Hepatocyte (in vitro differentiated cells): ENCODE measurements at regions not wholly inside any gene's neighbourhood (a gene's known extent, or its start where the extent isn't known, plus 50 kb on each side); places are given as distances from the start of the nearest gene placed in this dataset.

ENCODE experiments used
- DNase-seq: peaks from one replicate; pipeline ENCODE4 v3.0.0-alpha.2; 2016; ENCODE audit warnings: low spot score
- H2AFZ ChIP-seq: fragments of 200-600 bp; sonication (generic); 2 replicates; pipeline ENCODE4 v1.6.0; 2016; ENCODE audit warnings: antibody characterized with exemption, mild to moderate bottlenecking
- H3K27ac ChIP-seq: fragments of 200-600 bp; sonication (generic); 2 replicates; pipeline ENCODE4 v1.5.1; 2016; ENCODE audit warnings: mild to moderate bottlenecking
- H3K27me3 ChIP-seq: fragments of 200-600 bp; sonication (generic); 2 replicates; pipeline ENCODE4 v1.6.1; 2016
- H3K36me3 ChIP-seq: fragments of 200-600 bp; sonication (generic); replicated peaks from 2 replicates; pipeline ENCODE4 v1.5.1; 2016; ENCODE audit warnings: low read depth; ENCODE audit not compliant: insufficient read depth
- H3K4me1 ChIP-seq: fragments of 200-600 bp; sonication (generic); 2 replicates; pipeline ENCODE4 v1.5.1; 2016; ENCODE audit warnings: mild to moderate bottlenecking, moderate library complexity; ENCODE audit not compliant: insufficient read depth
- H3K4me2 ChIP-seq: fragments of 200-600 bp; sonication (generic); 2 replicates; pipeline ENCODE4 v1.6.0; 2016
- H3K4me3 ChIP-seq: fragments of 200-600 bp; sonication (generic); 2 replicates; pipeline ENCODE4 v1.5.1; 2016; ENCODE audit warnings: mild to moderate bottlenecking
- H3K79me2 ChIP-seq: fragments of 200-600 bp; sonication (generic); 2 replicates; pipeline ENCODE4 v1.6.0; 2017; ENCODE audit warnings: mild to moderate bottlenecking
- H3K9me2 ChIP-seq: fragments of 200-600 bp; sonication (generic); replicated peaks from 2 replicates; pipeline ENCODE4 v1.6.0; 2017; ENCODE audit warnings: mild to moderate bottlenecking; ENCODE audit not compliant: insufficient read depth
- H3K9me3 ChIP-seq: fragments of 200-600 bp; sonication (generic); 2 replicates; pipeline ENCODE4 v1.5.1; 2016; ENCODE audit warnings: low read depth, mild to moderate bottlenecking
- H4K20me1 ChIP-seq: fragments of 200-600 bp; sonication (generic); 2 replicates; pipeline ENCODE4 v1.6.0; 2016; ENCODE audit warnings: mild to moderate bottlenecking; ENCODE audit not compliant: insufficient read depth, poor library complexity, severe bottlenecking
- EZH2 ChIP-seq: fragments of 200-600 bp; sonication (generic); IDR thresholded peaks from 2 replicates; pipeline ENCODE4 v1.6.1; 2016; ENCODE audit warnings: antibody characterized with exemption, mild to moderate bottlenecking, borderline replicate concordance
- EZH2phosphoT487 ChIP-seq: fragments of 200-600 bp; sonication (generic); IDR thresholded peaks from one replicate; pipeline ENCODE4 v1.6.1; 2018; ENCODE audit warnings: antibody characterized with exemption, mild to moderate bottlenecking, low read depth, moderate library complexity; ENCODE audit not compliant: unreplicated experiment, severe bottlenecking
- WGBS: methylation state at CpG from one replicate; pipeline ENCODE4 v1.1.6; 2016; ENCODE audit warnings: low lambda C conversion rate; ENCODE audit errors: missing lambda C conversion rate; 5-methylcytosine and 5-hydroxymethylcytosine counted together
- TF ChIP-seq, protein P1 (sequence below): fragments of 200-600 bp; sonication (generic); IDR thresholded peaks from 2 replicates; pipeline ENCODE4 v1.5.1; 2016; ENCODE audit warnings: antibody characterized with exemption, mild to moderate bottlenecking; ENCODE audit not compliant: poor library complexity

DNA sequence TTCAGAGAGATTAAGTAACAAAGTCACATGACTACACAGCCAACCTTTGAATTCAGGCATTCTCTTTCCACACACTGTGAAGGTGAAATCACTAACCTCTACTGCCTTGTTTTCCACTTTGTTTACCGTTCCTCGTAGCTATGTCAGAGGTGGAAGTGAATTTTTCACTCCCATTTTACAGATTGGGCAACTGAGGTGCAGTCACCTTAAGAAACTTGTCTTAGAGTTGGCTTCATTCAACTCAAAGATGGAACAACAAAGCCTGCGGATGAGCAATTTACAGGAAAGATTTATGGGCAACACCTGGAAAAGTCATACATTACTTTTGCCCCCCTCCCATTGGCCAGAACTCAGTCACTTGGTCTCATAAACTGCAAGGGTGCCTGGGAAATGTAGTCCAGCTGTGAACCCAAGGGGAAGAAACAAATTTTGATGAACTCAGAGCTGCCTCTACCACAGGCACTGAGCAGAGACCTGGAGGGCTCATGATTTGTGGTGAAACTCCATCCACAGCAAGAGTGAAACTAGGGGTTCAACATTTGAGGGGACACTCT lies 784.6 kb upstream of the EEF2KMT start:
- Histone ChIP-seq H3K27me3 (no peaks in the 10 kb centered on the region), H3K4me2 (no peak overlapping the region), H3K4me3 (no peak overlapping the region), H3K9me2 (no peaks in the 10 kb centered on the region), H2AFZ (no peak overlapping the region), H3K79me2 (no peaks in the 10 kb centered on the region), H3K27ac (no peak overlapping the region), H3K36me3 (no peaks in the 10 kb centered on the region), H3K9me3 (no peaks in the 10 kb centered on the region), H4K20me1 (no peaks in the 10 kb centered on the region), H3K4me1 (no peaks in the 10 kb centered on the region)
- 94% methylated on average over 3 of the region's 3 CpGs for WGBS
- DNase-seq, result no peak
- TF ChIP-seq EZH2phosphoT487 (no peak), EZH2 (no peak)
- TF ChIP-seq, protein P1, sequence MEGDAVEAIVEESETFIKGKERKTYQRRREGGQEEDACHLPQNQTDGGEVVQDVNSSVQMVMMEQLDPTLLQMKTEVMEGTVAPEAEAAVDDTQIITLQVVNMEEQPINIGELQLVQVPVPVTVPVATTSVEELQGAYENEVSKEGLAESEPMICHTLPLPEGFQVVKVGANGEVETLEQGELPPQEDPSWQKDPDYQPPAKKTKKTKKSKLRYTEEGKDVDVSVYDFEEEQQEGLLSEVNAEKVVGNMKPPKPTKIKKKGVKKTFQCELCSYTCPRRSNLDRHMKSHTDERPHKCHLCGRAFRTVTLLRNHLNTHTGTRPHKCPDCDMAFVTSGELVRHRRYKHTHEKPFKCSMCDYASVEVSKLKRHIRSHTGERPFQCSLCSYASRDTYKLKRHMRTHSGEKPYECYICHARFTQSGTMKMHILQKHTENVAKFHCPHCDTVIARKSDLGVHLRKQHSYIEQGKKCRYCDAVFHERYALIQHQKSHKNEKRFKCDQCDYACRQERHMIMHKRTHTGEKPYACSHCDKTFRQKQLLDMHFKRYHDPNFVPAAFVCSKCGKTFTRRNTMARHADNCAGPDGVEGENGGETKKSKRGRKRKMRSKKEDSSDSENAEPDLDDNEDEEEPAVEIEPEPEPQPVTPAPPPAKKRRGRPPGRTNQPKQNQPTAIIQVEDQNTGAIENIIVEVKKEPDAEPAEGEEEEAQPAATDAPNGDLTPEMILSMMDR, result no peak

DNA sequence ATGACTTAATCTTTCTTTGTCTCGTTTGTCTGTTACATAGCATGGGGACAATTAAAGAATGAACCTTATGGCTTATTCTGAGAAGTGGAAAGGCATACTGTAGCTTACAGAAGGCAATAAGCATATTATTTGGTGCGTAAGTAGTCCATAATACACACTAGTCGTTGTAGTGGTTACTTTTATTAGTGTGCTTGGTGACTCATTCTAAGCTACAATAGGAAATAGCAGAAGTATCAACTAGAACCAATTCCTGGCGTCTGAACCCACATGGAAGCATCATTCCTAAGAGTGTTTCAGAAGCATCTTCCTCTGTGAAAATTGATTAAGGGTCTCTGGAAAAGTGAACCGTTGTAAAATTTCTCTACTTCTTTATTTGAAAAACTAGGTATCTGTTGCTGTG lies 777.8 kb upstream of the EEF2KMT start:
- Histone ChIP-seq H3K4me1 (no peaks in the 10 kb centered on the region), H3K27ac (no peak overlapping the region), H3K79me2 (no peaks in the 10 kb centered on the region), H3K9me2 (no peaks in the 10 kb centered on the region), H2AFZ (no peak overlapping the region), H3K4me2 (no peak overlapping the region), H3K36me3 (no peaks in the 10 kb centered on the region), H3K4me3 (no peak overlapping the region), H4K20me1 (no peaks in the 10 kb centered on the region), H3K27me3 (no peaks in the 10 kb centered on the region), H3K9me3 (no peaks in the 10 kb centered on the region)
- 71% methylated on average over 5 of the region's 5 CpGs for WGBS
- DNase-seq, result no peak
- TF ChIP-seq, protein P1, result no peak
- TF ChIP-seq EZH2, result no peak
- TF ChIP-seq EZH2phosphoT487, result no peak

DNA sequence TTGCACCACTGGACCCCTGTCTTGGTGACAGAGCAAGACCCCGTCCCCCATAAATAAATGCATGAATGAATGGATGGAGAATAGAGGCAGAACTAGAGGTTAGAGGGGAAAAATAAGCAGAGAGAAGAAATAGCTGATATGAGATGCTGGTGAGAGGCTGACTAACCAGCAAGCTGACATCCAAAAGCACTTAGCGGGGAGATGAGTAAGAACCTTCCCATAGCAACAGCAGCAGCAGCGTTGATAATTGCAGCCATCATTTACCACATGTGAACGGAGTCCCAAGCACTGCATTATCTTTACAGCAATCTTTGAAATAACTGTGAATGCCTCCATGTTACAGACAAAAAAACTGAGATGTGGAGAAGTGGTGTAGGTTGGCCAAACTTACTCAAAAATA lies 777.3 kb upstream of the EEF2KMT start:
- Histone ChIP-seq H4K20me1 (no peaks in the 10 kb centered on the region), H3K4me1 (no peaks in the 10 kb centered on the region), H3K9me2 (no peaks in the 10 kb centered on the region), H3K27me3 (no peaks in the 10 kb centered on the region), H3K9me3 (no peaks in the 10 kb centered on the region), H3K79me2 (no peaks in the 10 kb centered on the region), H3K4me2 (no peak overlapping the region), H2AFZ (no peak overlapping the region), H3K36me3 (no peaks in the 10 kb centered on the region), H3K4me3 (no peak overlapping the region), H3K27ac (no peak overlapping the region)
- no peak for TF ChIP-seq EZH2
- no peak for TF ChIP-seq EZH2phosphoT487
- TF ChIP-seq, protein P1, result no peak
- DNase-seq, result no peak
- WGBS, result 66% methylated on average over 4 of the region's 4 CpGs

DNA sequence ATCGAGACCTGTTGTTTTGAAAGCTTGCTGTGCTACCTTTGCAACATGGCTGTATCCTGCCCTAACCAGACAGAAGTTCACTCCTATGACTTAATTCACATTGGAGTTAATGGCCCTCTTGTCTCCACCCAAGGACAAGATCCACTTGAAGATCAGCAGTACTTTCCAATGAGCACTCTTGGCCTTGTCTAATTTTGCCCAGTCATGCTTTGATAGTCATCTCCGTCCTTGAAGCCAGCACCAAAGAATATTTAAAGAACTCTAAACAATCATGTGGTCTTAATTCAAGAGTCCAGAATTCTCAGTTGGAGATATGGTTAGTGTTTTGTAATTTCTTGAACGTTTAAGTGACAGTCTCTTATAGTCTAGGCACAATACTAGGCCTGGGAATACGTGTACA lies 775.6 kb upstream of the EEF2KMT start:
- Histone ChIP-seq H2AFZ (no peak overlapping the region), H3K4me1 (no peaks in the 10 kb centered on the region), H3K36me3 (no peaks in the 10 kb centered on the region), H3K4me3 (no peak overlapping the region), H3K27me3 (no peaks in the 10 kb centered on the region), H4K20me1 (no peaks in the 10 kb centered on the region), H3K9me2 (no peaks in the 10 kb centered on the region), H3K9me3 (no peaks in the 10 kb centered on the region), H3K79me2 (no peaks in the 10 kb centered on the region), H3K27ac (no peak overlapping the region), H3K4me2 (no peak overlapping the region)
- WGBS, result 78% methylated on average over 4 of the region's 4 CpGs
- TF ChIP-seq EZH2 (no peak), EZH2phosphoT487 (no peak)
- TF ChIP-seq, protein P1, result no peak
- DNase-seq, result no peak
